Psoas muscle (tissue), 7 donors: ENCODE measurements at regions not wholly inside any gene's neighbourhood (a gene's known extent, or its start where the extent isn't known, plus 50 kb on each side); places are given as distances from the start of the nearest gene placed in this dataset.
"Not testable (repeated sequence)": the region's sequence is repeated elsewhere in the genome, so short reads cannot be mapped to it uniquely, and the experiment has no call there.

Experiments
- ATAC-seq, 4 donors: fragments of 200-7000 bp; cut with Tn5 transposase; one replicate each; pipeline ENCODE4 v1.9.1; 2020; ENCODE audit warnings: moderate library complexity in 3 of 4, mild to moderate bottlenecking in 2 of 4
- DNase-seq, 2 donors: peaks; one replicate each; pipeline ENCODE4 v3.0.0-alpha.2; 2020
- H3K27ac ChIP-seq: fragments of 200-600 bp; one replicate; pipeline ENCODE4 v1.8.0; 2022
- H3K27me3 ChIP-seq, 3 donors: fragments of 200-600 bp in 1 of 3; one replicate each; pipeline versions ENCODE4 v1.6.1 to v1.8.0; 2013 to 2022; ENCODE audit warnings: low read length in 2 of 3, mild to moderate bottlenecking in 2 of 3, moderate library complexity in 1 of 3; ENCODE audit not compliant: insufficient read depth in 3 of 3
- H3K36me3 ChIP-seq, 2 donors: fragments of 200-600 bp in 1 of 2; one replicate each; pipeline versions ENCODE4 v1.6.1 to v1.8.0; 2013 to 2022; ENCODE audit warnings: low read depth in 1 of 2, mild to moderate bottlenecking in 1 of 2, moderate library complexity in 1 of 2; ENCODE audit not compliant: insufficient read depth in 1 of 2
- H3K4me1 ChIP-seq: fragments of 200-600 bp; one replicate; pipeline ENCODE4 v1.8.0; 2022
- H3K4me3 ChIP-seq: fragments of 200-600 bp; one replicate; pipeline ENCODE4 v1.8.0; 2022; ENCODE audit warnings: mild to moderate bottlenecking
- H3K9me3 ChIP-seq: fragments of 200-600 bp; one replicate; pipeline ENCODE4 v1.8.0; 2022
- WGBS, 3 donors: extraction: QIAGEN DNeasy Blood & Tissue Kit; methylation state at CpG; one replicate each; pipeline versions ENCODE4 v1.1.6 to v1.1.7; 2013; 5-methylcytosine and 5-hydroxymethylcytosine counted together
- intact Hi-C, 2 donors: fragments of 100-400 bp; cut with DNase I; formaldehyde crosslinking; loops; one replicate each; pipeline versions ENCODE4 v1.11.0 to v1.14.2; 2022
- TF ChIP-seq, protein P1 (sequence below): fragments of 200-600 bp; IDR thresholded peaks from one replicate; pipeline ENCODE4 v1.8.0; 2022; ENCODE audit warnings: antibody characterized with exemption
- donor health status: healthy with polysubstance abuse.
- donor health status: DM: no; HTN: no; CAD: no; lungs with moderate emphysema.
- donor health status: Bipolar disorder and iron deficiency.
- donor health status: healthy.
- donor health status: DM: yes; HTN: yes; CAD: no.
- donor health status: DM: no; HTN: no; CAD: no.
- donor health status: DM: yes; HTN: yes; CAD: no.

DNA sequence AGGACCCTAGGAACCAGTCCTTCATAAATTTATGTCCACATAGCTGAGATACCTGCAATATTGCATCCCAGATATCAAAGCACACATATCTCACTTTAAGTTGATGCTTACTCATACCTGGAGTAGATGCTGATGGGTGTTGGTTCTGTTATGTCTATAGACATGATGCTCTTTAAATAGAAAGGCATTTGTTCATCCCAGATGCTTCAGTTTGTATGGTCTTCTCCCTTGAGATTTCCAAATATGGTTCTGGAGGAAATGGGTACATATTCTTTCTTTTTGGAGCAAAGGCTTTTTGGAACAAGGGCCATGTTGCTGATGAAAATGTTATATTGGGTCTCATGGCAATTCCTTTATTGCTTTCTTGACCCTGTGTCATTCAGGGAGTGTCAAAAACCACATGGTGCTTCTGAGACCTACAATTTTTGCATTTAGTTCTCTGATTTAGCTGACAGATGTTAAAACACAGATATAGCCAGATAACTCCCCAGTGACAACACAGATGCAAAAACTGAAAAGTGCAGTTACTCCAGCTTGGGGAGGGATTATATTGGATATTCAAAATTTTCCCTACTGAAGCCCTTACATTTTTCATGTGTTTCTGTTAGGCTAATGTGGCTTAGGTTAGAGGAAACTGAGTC lies 211.4 kb downstream of the KCNRG start:
- TF ChIP-seq, protein P1, sequence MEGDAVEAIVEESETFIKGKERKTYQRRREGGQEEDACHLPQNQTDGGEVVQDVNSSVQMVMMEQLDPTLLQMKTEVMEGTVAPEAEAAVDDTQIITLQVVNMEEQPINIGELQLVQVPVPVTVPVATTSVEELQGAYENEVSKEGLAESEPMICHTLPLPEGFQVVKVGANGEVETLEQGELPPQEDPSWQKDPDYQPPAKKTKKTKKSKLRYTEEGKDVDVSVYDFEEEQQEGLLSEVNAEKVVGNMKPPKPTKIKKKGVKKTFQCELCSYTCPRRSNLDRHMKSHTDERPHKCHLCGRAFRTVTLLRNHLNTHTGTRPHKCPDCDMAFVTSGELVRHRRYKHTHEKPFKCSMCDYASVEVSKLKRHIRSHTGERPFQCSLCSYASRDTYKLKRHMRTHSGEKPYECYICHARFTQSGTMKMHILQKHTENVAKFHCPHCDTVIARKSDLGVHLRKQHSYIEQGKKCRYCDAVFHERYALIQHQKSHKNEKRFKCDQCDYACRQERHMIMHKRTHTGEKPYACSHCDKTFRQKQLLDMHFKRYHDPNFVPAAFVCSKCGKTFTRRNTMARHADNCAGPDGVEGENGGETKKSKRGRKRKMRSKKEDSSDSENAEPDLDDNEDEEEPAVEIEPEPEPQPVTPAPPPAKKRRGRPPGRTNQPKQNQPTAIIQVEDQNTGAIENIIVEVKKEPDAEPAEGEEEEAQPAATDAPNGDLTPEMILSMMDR: no peak
- ATAC-seq (no peak), DNase-seq (no peak)
- intact Hi-C loops: no loop called here
- H3K4me1 ChIP-seq: peaks cover 8% of the 10 kb centered on the region
- no peak overlapping the region for H3K4me3 ChIP-seq
- H3K27ac ChIP-seq: no peak overlapping the region
- H3K27me3 ChIP-seq: no peaks in the 10 kb centered on the region
- H3K9me3 ChIP-seq: no peaks in the 10 kb centered on the region
- no peaks in the 10 kb centered on the region for H3K36me3 ChIP-seq

DNA sequence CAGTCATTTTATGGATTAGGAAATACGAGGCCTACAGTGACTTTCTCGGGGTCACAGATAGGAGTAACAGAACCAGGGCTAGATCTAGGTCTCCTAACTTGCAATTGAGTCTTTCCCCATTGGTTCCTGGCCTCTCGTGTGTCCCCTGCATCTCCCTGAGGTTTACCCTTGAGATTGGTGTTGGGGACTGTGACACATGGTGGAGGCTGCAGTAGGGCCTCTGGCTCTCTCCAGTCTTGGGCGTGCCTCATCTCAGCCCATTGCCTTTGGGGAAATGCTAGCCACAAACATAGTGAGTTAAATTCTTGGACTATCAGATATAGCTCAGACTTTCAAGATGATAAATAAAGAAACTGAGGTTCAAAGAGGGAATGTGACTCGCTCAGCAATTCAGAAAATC lies 212.1 kb downstream of the KCNRG start:
- 85 to 89% (median 87%) methylated on average over 5 of the region's 5 CpGs for WGBS, 3 donors
- H3K4me1 ChIP-seq: peaks cover 8% of the 10 kb centered on the region
- intact Hi-C loops: no loop called here
- DNase-seq (no peak), ATAC-seq (no peak)
- H3K4me3 ChIP-seq: no peak overlapping the region
- H3K27ac ChIP-seq: no peak overlapping the region
- TF ChIP-seq, protein P1: no peak
- H3K9me3 ChIP-seq: no peaks in the 10 kb centered on the region
- H3K36me3 ChIP-seq: no peaks in the 10 kb centered on the region
- no peaks in the 10 kb centered on the region for H3K27me3 ChIP-seq

DNA sequence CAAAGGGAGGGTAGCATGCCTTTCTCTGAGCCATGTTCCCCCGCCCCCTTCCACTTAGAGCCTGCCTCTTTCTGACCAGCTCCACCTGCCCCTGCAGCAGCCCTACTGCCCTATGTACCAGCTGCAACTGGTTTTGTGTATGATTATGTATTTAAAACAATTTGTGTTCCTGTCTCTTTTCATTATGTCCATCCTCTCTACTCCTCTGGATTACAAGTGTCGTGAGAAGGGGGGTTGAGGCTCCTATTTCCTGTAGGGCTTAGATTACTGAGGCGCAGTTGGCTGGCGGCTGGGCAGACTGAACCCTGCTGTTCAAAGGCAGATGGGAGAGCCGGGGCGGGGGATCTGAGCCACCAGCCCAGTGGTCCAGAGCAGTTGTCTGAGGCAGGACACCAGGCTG lies 213.3 kb downstream of the KCNRG start:
- Histone ChIP-seq H3K4me1 (peaks cover under 1% of the 10 kb centered on the region), H3K27me3 (no peaks in the 10 kb centered on the region), H3K27ac (no peak overlapping the region), H3K36me3 (no peaks in the 10 kb centered on the region), H3K4me3 (no peak overlapping the region), H3K9me3 (no peaks in the 10 kb centered on the region)
- TF ChIP-seq, protein P1: no peak
- ATAC-seq: no peak
- no peak for DNase-seq
- intact Hi-C loops: no loop called here
- WGBS, 3 donors: 84 to 90% (median 85%) methylated on average over 6 of the region's 6 CpGs

DNA sequence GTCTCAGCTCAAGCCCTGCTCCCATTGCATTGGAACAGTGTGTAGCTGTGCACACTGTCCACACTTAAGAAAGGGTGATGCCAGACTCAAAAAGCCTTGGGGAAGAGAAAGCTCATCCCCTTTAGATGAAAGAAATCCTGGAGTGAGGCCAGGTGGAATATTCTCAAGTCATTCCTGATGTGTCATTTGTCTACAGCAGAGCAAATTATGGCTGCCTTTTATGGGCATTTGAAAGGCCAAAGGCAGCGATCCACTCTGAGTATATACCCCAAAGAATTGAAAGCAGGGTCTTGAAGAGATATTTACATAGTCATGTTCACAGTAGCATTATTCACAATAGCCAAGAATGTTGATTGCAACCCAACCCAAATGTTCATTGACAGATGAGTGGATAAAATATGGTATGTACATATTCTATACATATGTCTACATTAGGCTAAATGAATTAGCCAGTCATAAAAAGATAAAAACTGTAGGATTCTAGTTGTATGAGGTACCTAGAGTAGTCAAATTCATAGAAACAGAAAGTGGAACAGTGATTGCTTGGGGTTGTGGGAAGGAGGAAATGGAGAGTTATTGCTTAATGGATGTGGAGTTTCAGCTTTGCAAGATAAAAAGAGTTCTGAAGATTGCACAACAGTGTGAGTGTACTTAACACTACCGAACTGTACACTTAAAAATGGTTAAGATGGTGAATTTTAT lies 214.9 kb downstream of the KCNRG start:
- TF ChIP-seq, protein P1: no peak
- no peaks in the 10 kb centered on the region for H3K36me3 ChIP-seq
- no peak overlapping the region for H3K4me3 ChIP-seq
- ATAC-seq (no peak), DNase-seq (no peak)
- H3K4me1 ChIP-seq: no peaks in the 10 kb centered on the region
- no peak overlapping the region for H3K27ac ChIP-seq
- no peaks in the 10 kb centered on the region for H3K9me3 ChIP-seq
- 82 to 86% (median 85%) methylated on average over 2 of the region's 2 CpGs for WGBS, 3 donors
- no peaks in the 10 kb centered on the region for H3K27me3 ChIP-seq
- intact Hi-C loops: no loop called here

DNA sequence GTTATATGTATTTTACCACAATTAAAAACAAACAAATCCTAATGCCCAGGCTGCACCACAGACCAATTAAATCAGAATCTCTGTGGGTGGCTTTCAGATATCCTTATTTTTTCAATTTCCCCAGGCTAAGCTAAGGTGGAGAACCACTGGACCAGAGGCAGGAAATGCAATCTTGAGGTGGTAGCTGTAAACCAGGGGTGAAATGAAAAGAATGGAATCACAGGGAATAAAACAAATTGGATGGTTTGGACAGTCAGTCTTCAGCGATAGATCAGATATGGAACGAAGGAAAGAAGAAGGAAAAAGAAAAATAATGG lies 215.4 kb downstream of the KCNRG start:
- Histone ChIP-seq H3K9me3 (no peaks in the 10 kb centered on the region), H3K4me1 (no peaks in the 10 kb centered on the region), H3K27ac (no peak overlapping the region), H3K36me3 (no peaks in the 10 kb centered on the region), H3K4me3 (no peak overlapping the region), H3K27me3 (no peaks in the 10 kb centered on the region)
- intact Hi-C loops: no loop called here
- no peak for ATAC-seq
- no peak for DNase-seq
- WGBS, 3 donors: 92 to 97% (median 93%) methylated on average over 2 of the region's 2 CpGs
- TF ChIP-seq, protein P1: no peak

DNA sequence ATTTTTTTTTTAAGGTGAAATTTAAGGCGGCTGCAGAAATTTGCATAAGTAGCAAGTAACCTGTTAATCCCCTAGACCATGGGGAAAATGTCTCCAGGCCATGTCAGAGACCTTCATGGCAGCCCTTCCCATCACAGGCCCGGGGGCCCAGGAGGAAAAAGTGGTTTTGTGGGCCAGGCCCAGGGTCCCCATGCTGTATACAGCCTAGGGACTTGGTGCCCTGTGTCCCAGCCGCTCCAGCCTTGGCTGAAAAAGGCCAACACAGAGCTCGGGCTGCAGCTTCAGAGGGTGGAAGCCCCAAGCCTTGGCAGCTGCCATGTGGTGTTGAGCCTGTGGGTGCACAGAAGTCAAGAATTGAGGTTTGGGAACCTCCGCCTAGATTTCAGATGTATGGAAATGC lies 218.3 kb downstream of the KCNRG start:
- intact Hi-C loops, DNase-seq, H3K27ac ChIP-seq, H3K4me1 ChIP-seq, H3K36me3 ChIP-seq, H3K27me3 ChIP-seq, H3K4me3 ChIP-seq, H3K9me3 ChIP-seq, ATAC-seq: not testable (repeated sequence)
- WGBS, 3 donors: 97 to 98% (median 97%) methylated on average over 5 of the region's 5 CpGs
